Posterior cingulate gyrus (tissue), 11 donors: ENCODE measurements at regions not wholly inside any gene's neighbourhood (a gene's known extent, or its start where the extent isn't known, plus 50 kb on each side); places are given as distances from the start of the nearest gene placed in this dataset.

Source experiments
- DNase-seq, 10 donors: peaks; one replicate each; pipeline versions ENCODE4 v3.0.0 to v3.0.0-alpha.2; 2020 to 2021; ENCODE audit warnings: mixed read lengths in 3 of 10
- intact Hi-C: fragments of 100-400 bp; cut with DNase I; formaldehyde crosslinking; loops from one replicate; pipeline ENCODE4 v1.15.1; 2023

DNA sequence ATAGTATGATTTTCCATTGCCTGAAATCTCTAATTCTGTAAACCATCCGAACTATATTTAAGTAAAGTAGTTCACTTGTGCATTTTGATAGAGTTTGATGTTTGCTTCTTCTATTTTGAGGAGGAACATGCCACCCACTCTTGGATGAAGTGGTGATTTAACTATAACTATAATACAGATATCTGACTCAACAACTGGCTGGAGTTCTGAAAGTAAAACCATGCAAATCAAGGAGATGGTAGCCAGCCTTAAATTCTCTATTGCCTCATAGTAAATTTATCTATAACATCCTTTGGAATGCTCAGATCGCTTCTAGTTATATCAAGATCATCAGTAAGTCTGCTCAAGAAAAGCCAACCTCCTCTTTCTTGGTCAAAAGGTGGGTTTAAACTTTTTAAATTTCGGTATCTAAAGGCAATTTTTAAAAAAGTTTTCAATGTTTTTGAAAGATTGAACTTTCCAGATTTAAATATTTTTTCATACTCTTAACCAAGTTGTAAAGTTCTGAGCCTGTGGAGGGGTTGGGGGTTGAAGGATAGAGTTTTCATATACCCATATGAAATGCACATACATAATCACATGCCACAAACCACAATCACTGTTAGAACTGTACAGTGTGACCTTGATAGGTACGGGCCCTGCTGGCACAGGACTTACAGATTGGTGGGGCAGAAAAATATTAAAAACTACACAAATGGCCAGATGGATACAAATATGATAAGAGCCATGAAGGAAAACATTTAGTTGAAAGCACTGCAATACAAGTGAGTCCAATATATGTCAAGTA lies 90.5 kb upstream of the RFC3 start:
- intact Hi-C loops, result loop anchor here (10.0 kb wide), 1 partner anchor 503 kb away; no protein-coding TSS in a partner anchor
- no peak for DNase-seq

DNA sequence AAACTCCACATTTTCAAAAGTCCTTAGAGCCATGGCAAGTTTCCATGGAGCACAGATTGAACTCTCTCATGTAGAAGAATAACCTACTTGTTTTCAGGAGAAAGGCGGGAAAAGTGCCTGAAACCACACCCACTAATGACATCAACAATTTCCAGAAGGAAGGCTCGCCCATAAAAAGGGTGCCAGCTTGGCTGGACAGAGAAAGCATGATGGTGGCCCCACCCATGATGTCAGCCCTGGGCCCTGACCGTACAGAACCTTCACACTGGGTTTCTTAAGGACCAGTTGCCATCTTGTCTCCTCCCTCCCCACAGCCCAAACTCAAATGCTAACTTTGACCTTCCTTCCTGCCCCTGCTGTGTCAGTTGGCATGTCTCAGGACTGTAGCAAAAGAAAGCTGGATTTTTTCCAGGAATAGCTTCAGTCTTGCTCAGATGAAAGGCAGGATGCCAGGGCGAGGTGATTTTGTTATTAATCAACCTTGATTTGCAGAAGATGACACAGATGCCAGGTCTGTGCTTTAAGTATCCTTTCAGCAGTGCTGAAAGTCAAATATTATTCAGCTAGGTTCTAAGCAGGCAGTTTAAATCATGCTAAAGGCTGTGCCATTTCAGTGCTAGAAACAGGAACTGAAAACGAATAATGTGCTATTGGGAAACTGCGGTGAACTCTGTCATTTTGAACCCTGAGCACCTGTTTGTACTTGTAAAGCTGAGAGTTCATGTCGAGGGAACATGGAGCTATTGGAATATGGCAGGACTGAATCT lies 89.5 kb upstream of the RFC3 start:
- intact Hi-C loops, result loop anchor here (10.0 kb wide), 1 partner anchor 504 kb away; no protein-coding TSS in a partner anchor
- DNase-seq, result no peak

DNA sequence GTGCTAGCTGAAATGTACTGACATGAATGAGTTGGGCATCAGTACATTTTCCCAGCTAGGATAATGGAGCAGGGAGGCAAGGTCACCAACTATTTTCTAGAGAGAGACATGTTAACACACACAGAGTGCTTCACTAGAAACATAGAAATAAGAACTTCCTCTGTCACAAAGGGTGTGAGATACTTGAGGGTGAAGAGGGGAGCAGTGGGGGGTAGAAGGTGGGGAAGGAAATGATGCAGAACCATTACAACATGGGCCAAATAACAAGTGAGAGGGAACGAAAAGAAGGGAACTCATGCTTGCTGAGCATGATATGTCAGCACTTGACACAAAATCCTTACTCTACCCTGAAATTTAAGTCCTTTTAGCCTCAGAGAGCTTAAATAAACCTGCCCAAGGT lies 87.8 kb upstream of the RFC3 start:
- intact Hi-C loops, result no loop called here
- DNase-seq, result no peak

DNA sequence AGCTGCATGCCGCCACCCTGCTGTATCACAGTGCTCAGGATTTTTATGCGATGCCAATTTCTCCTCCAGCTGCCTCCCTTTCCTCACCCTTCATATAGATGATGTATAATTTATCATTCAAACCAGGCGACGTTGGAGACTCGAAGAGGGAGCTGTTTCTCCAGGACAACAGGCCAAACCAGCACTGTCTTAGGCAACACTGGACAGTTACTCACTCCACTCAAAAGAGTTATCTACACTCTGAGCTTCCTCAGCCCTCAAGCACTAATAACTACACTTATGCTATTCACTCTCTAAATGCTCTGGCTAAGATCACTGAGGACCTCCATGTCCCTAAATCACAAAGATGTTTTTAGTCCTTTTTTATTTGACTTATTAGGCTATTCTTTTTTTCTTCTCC lies 87.3 kb upstream of the RFC3 start:
- DNase-seq, result no peak
- intact Hi-C loops, result no loop called here

DNA sequence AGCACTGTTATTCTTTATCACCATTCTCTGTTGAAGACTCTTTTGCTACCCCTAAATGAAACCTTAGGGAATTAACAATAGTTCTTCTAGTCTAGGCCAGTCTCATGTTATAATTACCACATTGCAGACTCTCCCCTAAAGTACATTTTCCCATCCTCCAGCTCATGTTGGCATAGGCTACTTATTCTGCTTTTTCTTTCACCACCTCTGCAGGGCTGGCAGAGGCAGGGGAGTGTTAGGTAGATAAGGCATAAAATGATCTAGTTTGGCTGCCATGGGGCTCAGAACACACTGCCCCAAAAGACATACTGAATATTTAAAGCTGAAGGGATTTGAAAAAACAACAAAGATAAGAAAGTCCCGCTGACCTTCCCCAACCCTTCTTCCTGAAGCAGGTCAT lies 82.7 kb upstream of the RFC3 start:
- no peak for DNase-seq
- intact Hi-C loops, result no loop called here

DNA sequence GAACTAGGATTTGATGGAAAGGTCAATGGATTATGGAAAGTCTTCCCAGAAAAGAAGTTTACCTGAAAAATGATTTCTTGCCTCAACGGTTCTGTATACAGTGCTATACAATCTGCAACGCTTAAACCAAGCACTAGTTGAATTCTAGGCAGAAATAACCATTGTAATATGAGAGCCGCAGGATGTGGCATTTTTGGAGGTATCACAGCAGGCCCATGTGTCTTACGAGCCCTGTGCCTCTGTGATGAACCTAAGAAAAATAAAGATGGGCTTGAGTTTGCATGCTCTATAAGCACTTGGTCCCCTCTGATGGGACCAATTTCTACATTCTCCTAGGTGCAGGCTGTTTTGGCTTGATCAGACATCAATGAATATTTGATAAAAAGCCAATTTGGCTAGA lies 78.7 kb upstream of the RFC3 start:
- DNase-seq, result no peak
- intact Hi-C loops, result no loop called here

DNA sequence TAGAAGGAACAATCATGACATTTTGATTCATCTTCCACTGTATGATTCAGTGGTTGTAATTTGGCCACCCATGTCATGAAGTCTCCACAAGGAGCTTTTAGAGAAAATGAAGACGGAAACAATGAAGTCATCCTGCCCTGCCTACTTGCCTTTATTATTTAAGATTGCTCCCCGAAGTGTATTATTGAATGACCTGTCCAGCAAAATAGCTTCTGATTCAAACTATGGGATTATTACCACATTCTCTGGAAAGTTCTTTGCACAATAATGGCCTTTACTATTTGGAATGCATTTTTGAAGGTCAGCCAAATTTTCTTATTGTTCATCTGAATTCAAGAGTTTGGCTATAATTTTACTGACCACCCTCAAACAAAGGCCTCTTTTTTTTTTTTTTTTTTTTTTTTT lies 77.8 kb upstream of the RFC3 start:
- DNase-seq, result no peak
- intact Hi-C loops, result no loop called here

DNA sequence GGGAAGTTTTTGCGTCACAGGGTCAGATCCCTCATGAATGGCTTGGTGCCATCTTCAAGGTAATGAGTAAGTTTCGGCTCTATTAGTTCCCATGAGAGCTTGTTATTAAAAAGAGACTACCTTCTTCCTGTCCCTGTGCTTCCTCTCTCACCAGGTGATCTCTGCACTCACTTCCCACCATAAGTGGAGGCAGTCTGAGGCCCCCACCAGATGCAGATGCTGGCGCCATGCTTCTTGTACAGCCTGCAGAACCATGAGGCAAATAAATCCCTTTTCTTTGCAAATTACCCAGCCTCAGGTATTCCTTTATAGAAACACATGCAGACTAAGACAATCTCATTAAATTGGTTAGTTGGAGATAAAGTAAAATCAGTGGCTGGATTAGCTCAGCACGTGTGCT lies 75.6 kb upstream of the RFC3 start:
- no peak for DNase-seq
- intact Hi-C loops, result no loop called here

DNA sequence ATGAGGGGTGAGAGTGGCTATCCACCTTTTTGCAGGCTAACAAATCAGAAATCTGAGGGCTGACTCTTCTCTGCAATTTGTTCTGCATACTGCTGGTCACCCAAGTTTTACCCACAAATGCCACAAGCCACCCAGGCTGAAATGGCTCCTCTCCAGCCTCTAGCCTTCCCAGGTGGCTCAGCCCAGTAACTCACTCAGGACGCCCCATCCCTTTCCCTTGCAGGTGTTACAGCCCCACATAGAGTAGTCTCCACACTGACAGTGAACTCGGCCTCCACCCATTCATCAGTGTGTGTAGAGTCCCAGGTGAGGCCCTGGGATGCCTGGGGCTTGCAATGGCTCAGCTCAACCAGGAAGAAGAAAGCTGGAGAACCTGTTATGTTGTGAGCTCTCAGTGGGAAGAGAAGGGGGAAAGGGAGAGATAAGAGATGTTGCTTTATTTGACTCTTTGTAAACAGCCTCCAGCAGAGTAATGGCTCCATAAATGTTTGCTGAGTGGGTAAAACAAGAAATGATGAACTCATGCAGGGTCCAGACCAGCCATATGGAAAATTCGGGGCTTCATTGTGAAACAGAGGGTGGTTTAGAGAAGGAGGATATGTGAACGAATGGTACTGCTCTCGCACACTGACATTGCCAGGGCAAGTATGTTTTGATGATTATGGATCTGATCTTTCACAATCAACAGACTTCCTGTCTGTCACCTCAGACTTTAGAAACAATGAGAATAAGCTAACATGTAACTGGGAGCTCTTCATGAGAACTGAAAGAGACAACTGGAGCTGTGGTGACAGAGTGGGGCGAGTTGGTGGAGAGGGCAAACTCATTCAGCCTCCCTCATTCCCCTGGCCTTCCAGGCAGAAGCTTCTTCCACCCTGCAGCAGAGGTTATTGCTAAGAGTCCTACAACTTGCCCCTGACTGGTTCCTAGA lies 74.2 kb upstream of the RFC3 start:
- DNase-seq, result no peak
- intact Hi-C loops, result no loop called here

DNA sequence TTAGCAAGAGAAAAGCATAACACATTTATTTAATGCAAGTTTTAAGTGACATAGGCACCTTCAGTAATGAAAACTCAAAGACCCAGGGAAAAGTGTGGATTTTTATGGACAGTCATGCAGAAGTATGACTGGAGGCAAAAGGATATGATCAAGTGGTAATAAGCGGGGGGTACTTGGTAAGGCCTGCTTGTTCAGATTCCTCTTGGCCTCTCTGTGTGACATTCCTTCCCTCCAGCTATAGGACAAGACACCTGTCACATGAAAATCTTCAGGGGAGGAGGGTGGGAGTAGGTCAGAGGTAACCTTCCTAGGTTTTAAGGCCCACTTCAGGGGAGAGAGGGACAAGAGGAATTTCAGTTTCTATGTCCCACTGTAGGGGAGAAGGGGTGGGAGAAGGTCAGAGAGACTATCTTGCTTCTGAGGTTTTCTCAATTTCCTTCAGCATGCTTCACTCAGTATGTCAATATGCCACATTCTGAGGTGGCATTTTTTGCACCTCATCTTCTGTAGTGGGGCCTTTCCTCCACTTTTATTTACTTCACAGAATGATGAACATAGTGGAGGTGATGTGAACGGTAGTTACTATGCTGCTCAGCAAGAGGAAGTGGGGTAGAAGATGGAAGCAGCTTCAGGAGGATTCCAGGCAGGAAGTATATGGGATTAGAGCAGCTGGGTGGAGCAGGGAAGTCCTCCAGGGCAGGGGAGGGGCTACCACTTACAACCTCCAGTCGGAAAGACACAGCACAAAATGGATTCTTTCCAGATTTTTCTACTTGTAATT lies 73.2 kb upstream of the RFC3 start:
- no peak for DNase-seq
- intact Hi-C loops, result no loop called here

DNA sequence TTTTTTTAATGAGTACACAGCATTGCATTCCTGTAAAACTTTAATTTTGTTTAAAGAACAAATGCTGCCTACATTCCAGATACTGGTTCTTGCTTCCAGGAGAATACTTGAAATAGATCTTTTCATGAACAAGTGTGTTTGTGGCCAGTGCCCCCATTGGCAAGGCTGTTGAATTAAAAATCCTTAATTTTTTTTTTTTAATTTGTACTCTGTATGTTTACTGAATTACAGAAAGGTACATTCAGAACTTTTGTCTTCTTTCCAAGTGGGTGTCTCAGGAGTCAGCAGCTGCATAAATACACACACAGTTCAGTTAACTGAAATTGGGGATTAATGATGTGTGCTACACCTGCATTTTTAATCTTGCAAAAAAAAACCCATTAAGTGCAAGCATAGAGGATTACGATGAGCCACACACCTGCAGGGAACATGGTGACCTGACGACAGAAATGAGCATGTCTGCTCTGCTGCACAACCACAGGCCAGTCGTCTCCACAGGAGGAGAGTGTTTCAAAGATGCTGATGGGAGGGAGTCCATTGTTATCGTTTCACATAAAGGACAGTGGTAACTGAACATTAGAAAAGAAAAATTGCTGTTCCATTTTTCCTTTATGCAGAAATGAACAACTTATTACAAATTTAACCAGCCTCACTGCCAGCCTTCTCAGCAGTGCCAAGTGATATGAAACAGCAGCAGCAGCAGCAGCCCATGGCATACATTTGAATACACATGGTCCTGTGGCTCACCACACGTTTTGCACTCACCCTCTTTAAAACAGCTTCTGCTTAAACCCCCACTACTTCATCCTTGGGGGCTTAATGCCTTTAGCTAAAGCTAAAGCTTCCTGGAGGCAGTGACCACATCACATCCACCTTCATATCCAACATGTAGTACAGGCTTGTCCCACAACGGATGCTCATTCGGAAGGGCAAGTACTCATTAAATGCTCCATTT lies 72.3 kb upstream of the RFC3 start:
- intact Hi-C loops, result no loop called here
- no peak for DNase-seq

DNA sequence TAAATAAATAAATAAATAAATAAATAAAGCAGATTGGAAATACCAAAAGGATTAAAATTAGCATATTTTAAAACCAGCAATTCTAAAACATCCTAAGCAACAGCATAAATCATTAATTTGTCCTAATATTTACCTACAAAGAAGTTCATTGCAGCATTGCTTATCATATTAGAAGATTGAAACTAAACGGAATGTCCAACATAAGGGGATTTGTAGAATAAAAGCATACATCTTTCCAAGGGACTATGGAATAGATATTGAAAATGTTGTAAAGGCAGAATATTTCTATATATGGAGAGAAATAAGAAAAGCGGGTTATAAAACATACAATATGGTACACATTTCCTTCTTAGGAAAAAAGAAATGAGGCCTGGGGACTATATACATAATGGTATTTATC lies 71.1 kb upstream of the RFC3 start:
- intact Hi-C loops, result no loop called here

DNA sequence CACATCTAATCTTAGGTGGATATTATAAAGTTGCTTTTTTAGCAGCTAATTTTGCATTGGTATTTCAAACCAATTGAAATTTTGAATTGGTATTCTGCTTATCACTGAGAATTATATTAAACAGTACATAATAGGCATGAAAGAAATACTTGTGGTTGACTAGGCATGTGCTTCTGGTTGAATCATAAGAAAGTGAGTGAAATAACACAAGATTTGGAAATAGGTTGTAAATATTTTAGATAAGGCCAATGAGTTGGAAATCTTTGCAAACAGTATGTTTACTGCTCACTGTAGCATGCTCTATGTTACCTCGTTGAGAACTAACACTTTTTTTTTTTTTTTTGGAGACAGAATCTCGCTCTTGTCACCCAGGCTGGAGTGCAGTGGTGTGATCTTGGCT lies 66.8 kb upstream of the RFC3 start:
- intact Hi-C loops, result no loop called here
- no peak for DNase-seq

More for the DNA sequence above, 71.1 kb upstream of the RFC3 start:
- no peak for DNase-seq

DNA sequence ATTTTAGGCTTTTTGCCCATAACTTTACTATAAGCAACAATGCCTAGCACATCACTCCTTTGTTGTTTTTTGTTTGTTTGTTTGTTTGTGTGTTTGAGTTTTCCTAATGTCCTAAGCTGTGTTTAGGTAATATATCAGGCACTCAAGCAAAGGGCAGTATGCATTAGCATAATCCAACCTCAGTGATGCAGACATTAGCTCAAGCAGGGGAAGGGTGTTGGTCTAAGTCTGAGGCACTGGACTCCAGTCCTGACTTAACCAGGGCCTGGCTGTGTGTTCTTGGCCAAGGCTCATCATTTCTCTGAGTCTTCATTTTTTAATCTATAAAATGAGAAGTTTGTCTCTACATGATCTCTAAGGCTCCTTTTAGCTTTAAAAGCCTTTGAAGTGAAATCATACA lies 65.9 kb upstream of the RFC3 start:
- intact Hi-C loops, result no loop called here
- DNase-seq, result no peak

DNA sequence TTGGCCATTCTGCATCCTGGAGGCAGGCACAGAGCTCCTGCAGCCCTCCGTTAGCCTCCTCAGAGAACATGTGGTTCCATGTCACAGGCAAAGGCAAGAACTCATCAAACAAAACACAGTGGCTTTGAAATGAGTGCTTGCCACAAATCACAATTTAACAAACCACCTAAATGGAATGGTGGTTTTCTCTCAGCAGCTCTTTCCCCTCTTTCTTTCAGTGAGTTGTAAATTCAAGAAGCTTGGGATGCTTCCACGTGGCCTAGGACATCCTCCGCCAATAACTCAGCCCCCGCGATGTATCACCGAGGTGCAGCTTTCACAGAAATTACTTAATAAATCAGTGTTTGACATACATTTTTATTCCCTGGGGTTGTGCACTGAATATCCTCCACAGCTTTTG lies 65.4 kb upstream of the RFC3 start:
- intact Hi-C loops, result no loop called here
- no peak for DNase-seq

DNA sequence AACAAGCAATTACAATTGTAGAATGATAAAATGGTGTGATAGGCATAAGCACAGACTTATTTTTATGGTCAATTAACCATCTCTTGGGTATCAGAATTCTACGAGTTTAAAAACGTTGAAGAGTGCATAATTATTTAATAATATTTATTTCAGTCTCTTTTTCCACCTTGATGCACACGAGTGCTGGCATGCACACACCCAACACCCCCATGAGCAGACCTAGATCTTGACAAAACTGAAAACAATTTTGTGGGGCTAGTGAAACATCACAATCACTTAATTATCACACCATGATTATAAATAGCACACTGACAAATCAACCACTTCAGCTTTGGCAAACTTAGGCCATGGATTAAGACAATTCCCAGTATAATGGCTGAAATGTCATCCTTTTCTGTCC lies 61.0 kb upstream of the RFC3 start:
- no peak for DNase-seq
- intact Hi-C loops, result no loop called here

DNA sequence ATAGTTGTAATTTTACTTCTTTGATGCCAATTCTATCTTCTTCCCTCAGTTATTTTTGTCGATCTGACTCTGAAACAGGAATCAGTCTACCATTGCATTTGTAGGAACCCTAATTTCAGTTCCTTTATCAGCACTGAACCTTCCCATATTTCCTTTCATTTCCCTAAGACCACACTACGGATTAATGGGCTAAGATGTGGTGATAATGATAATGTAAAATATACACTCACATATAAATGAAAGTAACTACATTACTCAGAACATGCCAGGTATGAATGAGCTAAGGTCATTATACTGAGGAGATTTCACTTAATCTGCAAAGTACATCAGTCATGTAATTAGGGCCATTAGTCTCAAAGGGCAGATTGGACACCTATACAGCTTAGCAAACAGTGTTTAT lies 60.2 kb upstream of the RFC3 start:
- DNase-seq, result no peak
- intact Hi-C loops, result no loop called here

DNA sequence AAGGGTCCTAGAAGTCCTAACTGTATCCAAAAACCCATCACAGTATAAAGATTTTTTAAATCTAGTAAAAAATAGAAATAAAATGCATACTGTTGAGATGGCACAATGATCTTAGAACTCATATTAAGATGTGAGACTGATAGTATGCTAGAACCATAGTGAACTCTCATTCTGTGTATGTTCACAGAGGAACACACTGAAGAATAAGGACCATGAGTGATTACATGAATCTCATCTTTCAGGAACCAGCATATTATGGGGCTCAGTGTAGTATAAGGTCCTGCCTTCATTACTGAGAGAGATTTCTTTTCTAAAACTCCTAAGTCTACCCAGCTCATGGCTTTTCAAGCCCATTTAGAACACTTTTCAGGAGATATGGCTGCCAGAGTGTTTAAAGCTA lies 59.8 kb upstream of the RFC3 start:
- intact Hi-C loops, result no loop called here
- no peak for DNase-seq

DNA sequence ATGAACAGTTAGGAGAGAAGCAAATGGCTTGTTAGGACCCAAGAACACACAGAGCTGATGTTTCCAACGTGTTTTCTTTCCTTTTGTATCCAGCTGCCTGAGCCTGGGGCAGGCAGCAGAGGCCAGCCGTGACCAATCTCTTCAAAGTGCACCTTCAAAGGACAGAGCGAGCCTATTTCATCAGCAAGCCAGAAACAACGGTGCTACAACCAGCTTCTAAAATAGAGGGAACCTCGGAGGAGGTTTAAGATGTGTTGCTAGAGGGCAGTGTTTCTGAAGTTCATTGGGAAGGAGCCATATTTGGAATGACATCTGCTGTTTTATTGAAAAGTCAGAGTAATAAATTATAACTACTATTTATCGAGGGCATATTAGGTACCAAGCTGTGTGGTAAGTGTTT lies 56.2 kb upstream of the RFC3 start:
- intact Hi-C loops, result no loop called here
- no peak for DNase-seq
